ENCODE measurements at regions not wholly inside any gene's neighbourhood (a gene's known extent, or its start where the extent isn't known, plus 50 kb on each side); places are given as distances from the start of the nearest gene placed in this dataset.

DNA sequence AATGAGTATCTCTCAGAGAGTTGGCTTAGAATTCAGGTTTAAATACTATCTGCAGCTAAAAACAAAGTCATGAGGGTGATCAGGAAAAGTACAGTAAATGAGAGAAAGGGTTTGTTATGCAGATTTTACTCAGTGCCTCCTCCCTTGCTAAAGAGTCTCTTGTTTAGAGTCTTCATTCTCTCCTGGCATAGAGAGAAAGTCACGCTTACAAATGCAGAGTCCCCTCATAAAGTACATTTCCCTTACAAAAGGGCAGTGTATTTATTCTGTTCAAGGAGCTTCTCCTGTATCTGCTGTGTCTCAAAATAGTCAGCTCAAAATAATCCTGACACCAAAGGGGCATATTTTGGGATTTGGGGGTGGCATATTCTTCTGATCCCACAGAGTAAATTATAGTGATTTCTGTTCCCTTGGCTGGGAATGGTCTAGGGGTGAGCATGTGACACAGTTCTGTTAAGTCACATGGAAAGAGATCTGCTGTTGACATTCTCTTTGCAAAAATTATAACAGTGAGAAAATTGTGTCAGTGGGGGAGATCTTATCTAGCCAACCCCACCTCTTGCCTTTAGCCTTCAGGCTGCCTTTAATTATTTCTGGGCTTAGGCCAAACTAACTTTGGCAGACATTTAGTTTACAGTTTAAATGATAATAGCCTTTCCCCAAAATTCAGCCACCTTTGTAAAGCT, 102.9 kb downstream of the MTNR1B start:
- intact Hi-C loops (cut with DNase I), result no loop called here
- Histone ChIP-seq H3K27ac (no peak overlapping the region), H3K9me3 (no peaks in the 10 kb centered on the region), H3K36me3 (no peaks in the 10 kb centered on the region), H3K4me1 (no peaks in the 10 kb centered on the region), H3K27me3 (peaks cover 0 to 4% (median 0%) of the 10 kb centered on the region in 7 donors), H3K4me3 (no peak overlapping the region)
- ATAC-seq (no peak), DNase-seq (no peak)
- TF ChIP-seq CTCF (IDR thresholded peaks at IDR 0.05), result no peak
- WGBS, 2 donors, result 88 to 94% methylated on average over 1 of the region's 1 CpG

DNA sequence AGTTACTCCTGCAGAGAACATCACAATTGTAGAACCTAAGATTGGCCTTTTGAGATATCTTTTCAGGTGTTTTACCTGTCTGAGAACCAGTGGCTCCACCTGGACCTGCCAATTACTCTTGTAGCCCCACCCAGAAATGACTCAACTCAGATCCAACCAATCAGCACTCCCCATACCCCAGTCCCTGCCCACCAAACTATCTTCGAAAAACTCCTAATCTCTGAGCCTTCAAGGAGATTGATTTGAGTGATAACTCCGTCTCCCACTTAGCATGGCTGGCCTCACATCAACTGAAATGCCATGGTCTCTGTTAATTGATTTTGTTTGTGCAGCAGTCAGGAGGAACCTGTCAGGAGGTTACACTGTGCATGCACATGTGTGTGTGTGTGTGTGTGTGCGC, 103.6 kb downstream of the MTNR1B start:
- H3K4me3 ChIP-seq, result no peak overlapping the region
- H3K4me1 ChIP-seq, result no peaks in the 10 kb centered on the region
- peaks cover 0 to 4% (median 0%) of the 10 kb centered on the region in 7 donors for H3K27me3 ChIP-seq
- 56 to 69% methylated on average over 3 of the region's 3 CpGs for WGBS, 2 donors
- no peak overlapping the region for H3K27ac ChIP-seq
- intact Hi-C loops (cut with DNase I), result no loop called here
- no peaks in the 10 kb centered on the region for H3K9me3 ChIP-seq
- DNase-seq (no peak), ATAC-seq (no peak)
- TF ChIP-seq CTCF (IDR thresholded peaks at IDR 0.05), result no peak
- no peaks in the 10 kb centered on the region for H3K36me3 ChIP-seq

DNA sequence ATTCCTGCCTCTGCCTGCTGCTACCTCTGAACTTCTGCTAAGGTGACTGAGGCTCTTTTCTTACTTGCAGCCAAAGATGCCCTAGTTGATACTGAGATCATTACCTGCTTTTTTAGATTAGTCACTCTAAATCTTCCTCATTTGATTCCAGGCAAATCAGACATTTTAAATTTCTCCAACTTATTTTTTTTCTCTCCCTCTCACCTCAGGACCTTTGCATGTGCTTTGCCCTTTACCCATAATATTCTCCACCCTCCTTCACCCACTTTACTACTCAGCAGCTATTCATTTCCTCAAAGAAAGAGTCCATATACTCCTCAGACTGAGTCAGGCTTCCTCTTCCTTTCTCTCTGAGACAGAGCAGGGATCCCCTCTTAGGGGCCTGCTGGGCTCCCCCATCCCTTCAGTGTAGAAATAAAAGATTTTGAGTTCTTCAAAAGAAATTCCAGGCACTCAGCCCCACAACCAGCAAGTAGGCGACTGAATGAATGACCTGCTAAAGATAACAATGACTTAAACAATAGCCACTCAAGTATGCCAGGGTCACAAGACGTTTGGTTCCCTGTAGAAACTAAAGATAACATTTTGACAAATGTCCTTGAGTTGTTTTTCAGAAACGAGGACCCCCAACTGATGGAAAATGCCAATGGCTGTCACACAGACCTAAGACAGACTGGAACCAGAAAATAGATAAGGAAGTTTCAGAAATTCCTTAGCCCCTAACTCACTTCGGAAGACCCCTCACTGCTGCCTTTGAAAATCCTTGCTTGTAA, 104.2 kb downstream of the MTNR1B start:
- no peak for DNase-seq
- no peaks in the 10 kb centered on the region for H3K36me3 ChIP-seq
- no peak for TF ChIP-seq CTCF (IDR thresholded peaks at IDR 0.05)
- intact Hi-C loops (cut with DNase I), result no loop called here
- peaks cover 0 to 5% (median 0%) of the 10 kb centered on the region in 7 donors for H3K27me3 ChIP-seq
- WGBS, 2 donors, result 12 to 16% methylated on average over 4 of the region's 4 CpGs
- no peaks in the 10 kb centered on the region for H3K9me3 ChIP-seq
- H3K27ac ChIP-seq, result no peak overlapping the region
- no peak for ATAC-seq
- H3K4me3 ChIP-seq, result no peak overlapping the region
- no peaks in the 10 kb centered on the region for H3K4me1 ChIP-seq

GRCh38 chr11:93074352-93074751, 104.9 kb downstream of the MTNR1B start:
- Histone ChIP-seq H3K36me3 (no peaks in the 10 kb centered on the region), H3K4me3 (no peak overlapping the region), H3K27me3 (peaks cover 0 to 6% (median 0%) of the 10 kb centered on the region in 7 donors), H3K27ac (no peak overlapping the region), H3K4me1 (no peaks in the 10 kb centered on the region), H3K9me3 (no peaks in the 10 kb centered on the region)
- intact Hi-C loops (cut with DNase I), result no loop called here
- no peak for TF ChIP-seq CTCF (IDR thresholded peaks at IDR 0.05)
- no peak for DNase-seq
- no peak for ATAC-seq
- WGBS, 2 donors, result 81 to 86% methylated on average over 10 of the region's 10 CpGs

All from heart right ventricle (tissue), 16 donors.